Midbrain (tissue), 1 donor: ENCODE measurements at regions not wholly inside any gene's neighbourhood (a gene's known extent, or its start where the extent isn't known, plus 50 kb on each side); places are given as distances from the start of the nearest gene placed in this dataset.
"Not testable (repeated sequence)": the region's sequence is repeated elsewhere in the genome, so short reads cannot be mapped to it uniquely, and the experiment has no call there.

Experiments used
- DNase-seq: peaks from one replicate; lab custom pipeline; 2025; lab: John Stamatoyannopoulos, UW

DNA sequence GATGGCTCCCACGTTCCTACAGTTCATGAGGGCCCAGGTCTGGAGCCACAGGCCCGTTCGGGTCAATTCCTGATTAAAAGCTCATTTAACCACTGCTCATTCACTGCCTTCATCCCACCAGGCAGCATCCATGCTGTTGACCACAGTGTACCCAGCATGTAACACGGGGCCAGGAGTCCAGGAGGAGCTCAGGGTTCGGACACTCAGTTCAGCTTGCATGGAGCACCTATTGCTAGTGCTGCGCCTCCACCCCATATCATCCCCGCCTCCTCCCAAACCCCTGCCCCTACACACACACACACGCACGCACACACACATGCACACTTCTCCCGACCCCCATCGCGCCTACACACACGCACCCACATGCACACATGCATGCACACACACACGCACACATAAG lies 72.9 kb upstream of the SNTG2 start:
- no peak for DNase-seq

DNA sequence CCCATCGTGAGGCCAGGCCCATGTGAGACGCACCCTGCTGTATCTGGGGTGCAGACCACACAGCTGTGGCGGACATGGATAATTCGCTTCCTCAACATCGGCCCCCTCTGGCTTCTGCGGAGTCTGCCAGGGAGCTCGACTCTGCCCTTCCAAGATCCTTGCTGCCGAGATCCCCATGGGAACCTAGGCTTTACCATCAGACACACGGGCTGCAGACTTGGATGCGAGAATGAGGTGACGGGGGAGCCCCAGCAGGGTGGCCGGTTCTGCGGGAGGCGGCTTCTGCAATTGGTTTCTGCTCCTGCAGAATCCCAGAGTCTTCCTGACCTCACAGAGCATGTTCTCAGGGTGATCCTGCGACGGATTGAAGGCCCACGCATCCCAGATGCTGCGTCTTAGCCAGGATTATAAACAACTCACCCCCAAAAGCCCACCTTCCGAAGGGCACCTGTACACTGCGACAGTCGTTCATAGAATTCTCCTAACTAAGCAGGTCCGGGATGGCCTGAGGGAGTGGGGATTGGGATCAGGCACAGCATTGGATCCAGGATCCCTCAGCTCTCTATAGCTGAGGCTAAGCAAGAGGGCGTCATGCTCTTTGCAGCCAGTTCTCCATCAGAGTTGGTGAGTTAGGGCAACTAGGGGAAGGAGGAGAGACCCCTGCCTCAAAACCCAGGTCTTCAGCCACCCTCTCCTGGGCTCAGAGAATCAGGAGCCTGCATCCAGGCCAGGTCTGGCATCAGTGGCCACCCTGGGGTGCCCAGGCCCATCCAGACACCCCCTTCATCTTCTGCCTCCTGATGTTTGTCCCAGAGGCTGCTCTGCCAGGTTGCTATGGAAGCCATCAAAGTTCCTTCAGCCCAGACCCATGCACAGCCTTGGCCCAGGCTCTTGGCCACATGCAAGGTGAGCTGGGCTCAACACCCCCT lies 74.7 kb upstream of the SNTG2 start:
- DNase-seq: no peak

GRCh38 chr2:873651-874580 lies 76.7 kb upstream of the SNTG2 start:
- DNase-seq: no peak

DNA sequence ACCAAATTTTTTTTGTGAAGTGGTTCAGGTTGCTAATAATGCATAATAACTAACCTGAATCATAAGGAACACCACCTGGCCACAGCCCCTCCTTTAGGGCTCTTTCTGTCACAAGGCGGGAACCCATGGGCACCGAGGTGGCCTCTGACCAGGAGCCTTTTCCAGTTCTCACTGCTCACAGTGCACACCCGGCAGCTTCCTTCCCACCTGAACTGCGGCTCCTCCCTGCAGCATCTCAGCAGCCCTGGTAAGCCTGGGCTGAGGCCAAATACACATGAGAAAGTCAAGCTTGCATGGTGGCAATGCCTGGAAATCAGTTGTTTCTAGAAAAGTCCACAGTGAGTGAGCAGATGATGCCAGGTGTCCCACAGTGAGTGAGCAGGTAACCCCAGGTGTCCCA lies 77.6 kb upstream of the SNTG2 start:
- DNase-seq: no peak

DNA sequence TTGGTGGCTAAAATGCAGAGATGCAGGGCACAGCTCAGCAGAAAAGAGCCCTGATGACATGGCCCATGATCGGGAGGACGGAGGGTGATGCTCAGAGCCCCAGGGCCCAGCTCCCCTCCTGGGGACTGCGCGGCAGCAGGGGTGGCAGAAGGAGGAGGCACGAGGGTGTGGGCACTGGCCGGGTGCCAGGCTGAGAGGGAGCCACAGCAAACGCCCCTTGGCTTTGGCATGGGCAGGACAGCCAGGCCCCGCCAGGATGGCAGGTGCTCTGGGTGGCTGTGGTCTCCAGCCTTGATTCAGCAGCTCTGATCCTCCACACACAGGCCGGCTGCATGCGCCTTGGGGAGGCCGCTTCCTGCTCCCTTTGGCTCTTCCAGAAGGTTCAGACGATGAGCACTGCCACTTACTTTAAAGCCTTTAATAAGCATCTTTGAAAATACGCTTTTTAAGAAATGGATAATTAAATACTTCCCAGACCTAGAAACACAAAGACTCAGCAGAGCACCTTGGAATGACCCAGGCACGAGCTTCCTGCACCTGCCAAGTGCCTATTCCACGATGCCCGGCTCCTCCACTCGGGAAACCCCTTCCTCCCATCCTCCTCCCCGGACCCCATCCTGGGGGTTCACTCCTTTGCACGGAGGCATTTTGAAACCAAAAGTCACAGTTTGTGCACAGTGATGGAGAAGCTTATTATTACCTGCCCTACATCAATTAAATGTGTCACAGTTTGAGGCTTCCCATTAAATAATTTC lies 78.5 kb upstream of the SNTG2 start:
- DNase-seq: no peak

GRCh38 chr2:871175-871727 lies 79.4 kb upstream of the SNTG2 start:
- DNase-seq: no peak

DNA sequence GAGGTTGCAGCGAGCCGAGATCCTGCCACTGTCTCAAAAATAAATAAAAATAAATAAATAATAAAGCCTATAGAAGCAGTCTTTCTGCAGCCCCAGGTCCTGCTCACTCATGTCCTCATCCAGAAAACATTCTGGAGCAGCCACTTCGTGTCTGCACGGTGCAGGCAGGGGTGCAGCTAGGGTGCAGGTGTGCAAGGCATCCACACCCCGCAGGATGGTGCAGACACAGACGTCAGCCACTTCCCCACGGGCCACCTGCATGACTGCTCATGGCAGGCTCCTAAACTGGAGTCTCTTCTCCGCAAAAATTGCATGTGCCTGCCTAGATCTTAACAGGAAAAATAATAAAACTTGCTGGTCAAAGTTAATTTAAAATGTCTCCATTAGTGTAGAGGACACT lies 80.2 kb upstream of the SNTG2 start:
- no peak for DNase-seq

DNA sequence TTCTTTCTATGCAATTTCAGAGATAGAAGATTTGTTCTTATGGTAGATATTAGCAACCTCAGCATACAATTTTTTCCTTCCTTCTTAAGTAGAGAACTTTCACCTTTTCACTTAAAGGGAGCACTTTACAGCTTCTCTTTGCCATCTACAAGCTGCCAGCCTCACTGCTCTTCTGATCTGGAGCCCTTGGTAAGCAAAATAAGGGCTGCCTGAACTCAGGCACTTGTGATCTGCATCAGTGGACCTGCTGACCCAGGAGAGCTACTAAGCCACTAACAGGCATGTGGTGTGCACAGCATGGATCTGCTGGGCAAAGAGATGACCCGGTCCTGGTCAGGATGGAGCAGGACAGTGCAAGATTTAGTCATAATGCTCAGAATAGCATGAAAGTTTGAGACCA lies 80.8 kb upstream of the SNTG2 start:
- no peak for DNase-seq

DNA sequence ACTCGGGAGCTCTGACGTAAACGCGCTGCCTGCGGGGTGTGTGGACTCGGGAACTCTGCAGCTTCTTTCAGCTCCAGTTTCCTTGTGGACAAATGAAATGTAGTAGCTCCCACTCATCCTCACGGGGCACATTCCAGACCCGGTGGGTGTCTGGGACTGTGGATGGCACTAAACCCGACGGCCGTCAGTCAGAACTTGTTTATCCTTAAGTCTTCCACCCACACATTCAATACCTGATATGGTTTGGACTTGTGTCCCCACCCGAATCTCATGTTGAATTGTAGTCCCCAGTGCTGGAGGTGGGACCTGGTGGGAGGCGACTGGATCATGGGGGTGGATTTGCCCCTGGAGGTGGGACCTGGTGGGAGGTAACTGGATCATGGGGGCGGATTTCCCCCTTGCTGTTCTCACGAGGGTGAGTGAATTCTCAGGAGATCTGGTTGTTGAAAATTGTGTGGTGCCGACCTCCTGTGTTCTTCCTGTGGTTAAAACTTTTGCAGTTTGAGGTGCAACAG lies 81.2 kb upstream of the SNTG2 start:
- no peak for DNase-seq

GRCh38 chr2:868857-869256 lies 81.8 kb upstream of the SNTG2 start:
- DNase-seq: not testable (repeated sequence)

DNA sequence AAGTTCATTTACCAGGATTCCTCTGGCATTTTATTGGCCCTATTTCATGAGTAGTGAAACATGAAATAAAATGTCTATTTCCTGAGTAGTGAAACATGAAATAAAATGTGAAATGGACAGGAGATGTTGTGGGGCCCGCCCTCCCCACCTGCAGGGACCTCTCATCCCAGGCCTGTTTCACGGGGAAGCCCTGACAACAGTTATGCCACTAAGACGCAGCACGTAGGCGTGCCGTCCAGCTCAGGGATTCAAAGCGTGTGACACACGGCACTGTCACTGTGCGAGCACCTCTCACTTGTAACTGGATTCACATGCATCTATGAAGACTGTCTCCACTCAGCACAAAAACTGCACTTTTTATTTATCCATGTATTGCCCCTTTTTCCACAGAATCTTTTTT lies 83.4 kb upstream of the SNTG2 start:
- no peak for DNase-seq

DNA sequence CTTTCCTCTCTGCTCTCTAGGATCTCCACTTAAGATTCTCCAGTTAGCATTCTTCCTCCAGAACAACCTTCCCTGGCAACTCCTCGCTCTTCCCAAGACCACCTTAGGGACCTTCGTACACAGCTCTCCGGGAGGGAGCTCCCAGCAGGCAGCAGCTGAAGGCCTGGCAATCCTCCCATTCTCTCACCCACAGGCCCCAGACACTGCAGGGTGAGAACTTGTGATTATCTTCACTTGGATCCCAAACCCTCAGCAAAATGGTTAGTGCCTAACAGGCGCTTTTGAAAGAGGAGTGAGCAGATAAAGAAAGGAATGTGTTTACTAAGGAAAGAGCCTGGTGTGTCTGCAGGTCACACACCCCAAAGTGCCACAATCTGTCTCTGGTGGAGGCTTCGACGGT lies 83.8 kb upstream of the SNTG2 start:
- no peak for DNase-seq

DNA sequence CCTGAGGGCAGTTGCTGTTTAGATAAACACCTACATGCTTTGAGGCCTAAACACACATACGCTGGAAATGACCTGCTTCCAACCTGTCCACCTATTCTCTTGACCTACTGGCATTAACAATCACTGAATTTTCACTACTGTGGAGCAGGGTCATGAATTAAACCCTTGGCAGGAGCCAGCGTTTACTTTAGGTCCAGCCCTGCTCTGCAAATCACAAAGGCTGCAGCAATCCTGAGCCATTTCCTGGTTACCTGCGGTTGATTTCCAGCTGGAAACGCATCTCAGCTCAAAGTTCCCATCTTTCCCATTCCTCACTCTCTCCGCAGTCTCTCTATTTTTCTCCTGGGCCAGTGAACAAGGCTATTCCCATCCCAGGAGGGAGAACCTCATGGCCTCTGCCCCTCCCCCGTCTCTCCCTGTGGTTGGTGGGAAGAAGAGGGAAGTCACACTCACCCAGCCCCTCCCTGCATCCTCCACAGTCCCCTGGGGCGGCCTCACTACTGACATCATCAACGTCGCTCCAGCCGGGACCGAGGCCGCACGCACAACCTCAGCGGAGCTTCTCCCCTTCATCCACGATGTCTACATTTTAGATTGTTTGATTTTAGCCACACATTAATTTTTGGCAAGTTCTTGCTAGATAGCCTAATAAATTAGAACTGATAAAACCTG lies 84.5 kb upstream of the SNTG2 start:
- DNase-seq: no peak

GRCh38 chr2:864501-865106 lies 86.0 kb upstream of the SNTG2 start:
- DNase-seq: no peak

GRCh38 chr2:863732-864450 lies 86.8 kb upstream of the SNTG2 start:
- DNase-seq: no peak

DNA sequence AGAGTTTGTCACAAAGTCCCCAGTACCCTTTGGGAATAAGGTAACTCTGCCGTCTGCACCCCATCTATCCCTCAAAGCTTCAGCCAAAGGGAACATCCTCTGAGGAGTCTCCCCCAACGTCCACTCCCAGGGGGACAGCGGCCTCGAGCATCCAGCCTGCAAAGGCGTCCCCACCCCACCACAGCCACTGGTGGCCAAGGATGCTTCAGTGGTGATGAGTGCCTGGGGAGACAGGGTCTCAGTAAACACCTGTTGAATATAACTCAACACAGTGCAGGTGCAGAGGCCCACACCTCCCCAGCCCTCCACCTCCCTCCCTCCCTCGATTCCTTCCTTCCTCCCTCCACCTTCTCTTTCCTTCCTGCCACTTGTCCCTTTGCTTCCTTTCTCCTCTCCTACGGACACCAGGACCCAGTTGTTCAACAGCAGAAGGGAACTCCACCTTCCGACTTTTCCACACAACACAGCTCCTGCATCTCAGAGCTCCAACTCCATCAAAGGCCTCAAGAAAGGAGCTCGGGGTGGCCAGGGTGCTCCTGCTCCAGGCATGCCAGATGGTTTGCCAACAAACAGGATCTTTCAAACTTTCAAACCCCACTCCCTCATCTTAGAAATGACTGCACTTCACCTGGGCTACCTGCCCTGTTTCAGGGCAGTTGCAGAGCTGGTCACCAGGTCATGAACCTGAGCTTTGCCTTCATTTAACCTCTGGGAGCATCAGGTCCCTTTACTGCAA lies 87.8 kb upstream of the SNTG2 start:
- no peak for DNase-seq

DNA sequence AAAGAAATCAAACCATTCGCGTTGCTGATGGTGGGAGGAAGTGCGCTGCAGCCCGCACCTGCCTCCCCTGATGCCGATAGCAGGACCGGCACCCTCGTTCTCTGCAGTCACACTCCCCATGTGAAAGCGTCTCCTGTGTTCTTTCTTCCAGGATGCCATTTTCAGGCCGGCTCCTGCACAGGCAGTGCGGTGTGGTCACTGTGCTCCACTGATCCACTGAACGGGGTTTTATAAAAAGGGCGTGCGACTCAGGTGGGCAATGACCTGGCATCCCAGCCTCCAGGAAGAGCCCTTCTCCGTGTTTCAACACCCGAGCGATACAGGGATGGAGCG lies 88.3 kb upstream of the SNTG2 start:
- no peak for DNase-seq

GRCh38 chr2:861655-862354 lies 88.8 kb upstream of the SNTG2 start:
- DNase-seq: no peak
